ENCODE measurements at regions not wholly inside any gene's neighbourhood (a gene's known extent, or its start where the extent isn't known, plus 50 kb on each side); places are given as distances from the start of the nearest gene placed in this dataset.

DNA sequence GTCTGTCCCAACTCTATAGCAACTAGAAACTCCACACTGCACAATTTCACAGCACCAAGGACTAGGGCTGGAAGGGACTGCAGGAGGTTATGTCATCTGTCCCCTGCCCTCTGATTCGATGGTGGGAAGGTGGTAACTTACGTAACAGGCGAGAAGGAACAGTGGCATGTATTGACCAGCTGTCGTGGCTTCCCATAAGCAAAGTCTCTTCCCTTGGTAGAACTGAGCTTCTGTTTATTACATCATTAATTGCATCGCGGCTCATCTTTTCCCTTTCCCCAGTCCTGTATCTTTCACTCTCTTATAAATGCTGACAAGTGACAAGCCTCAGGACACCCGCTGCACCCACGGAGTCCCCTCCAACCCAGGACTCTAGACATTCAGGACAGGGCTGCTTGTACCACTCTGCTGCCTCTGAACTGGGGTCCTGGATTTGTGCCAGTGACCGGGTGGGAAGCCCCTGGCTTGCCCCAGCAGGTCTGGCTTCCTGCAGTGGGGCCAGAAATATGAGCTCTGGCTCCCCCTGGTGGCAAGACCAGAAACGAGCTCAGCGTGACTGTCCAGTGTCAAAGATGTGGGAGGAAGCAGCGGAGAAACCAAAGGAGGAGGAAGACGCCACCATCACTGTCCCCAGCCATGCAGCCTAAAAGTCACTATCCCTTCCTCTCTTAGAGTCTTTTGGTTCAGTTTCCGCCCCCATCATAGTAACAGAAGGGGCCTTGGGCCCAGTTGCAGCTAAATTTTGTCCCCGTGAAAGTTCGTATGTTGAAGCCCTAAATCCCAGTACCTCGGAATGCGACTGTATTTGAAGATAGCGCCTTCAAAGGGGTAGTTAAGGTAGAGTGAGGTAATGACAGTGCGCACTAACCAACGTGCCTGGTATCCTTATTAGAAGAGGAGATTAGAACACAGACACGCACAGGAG is 84.5 kb downstream of the ISX start:
- H3K4me3 ChIP-seq = no peak overlapping the region
- H3K27me3 ChIP-seq (replicated peaks; ENCODE audit: insufficient read depth) = no peaks in the 10 kb centered on the region
- DNase-seq (ENCODE audit: low spot score) = no peak
- no peaks in the 10 kb centered on the region for H3K4me1 ChIP-seq (ENCODE audit: control insufficient read depth in 1 of 2, low read depth in 2 of 2)
- no peaks in the 10 kb centered on the region for H3K36me3 ChIP-seq
- H3K27ac ChIP-seq = no peak overlapping the region
- no peaks in the 10 kb centered on the region for H3K9me3 ChIP-seq
- no peak for ATAC-seq (ENCODE audit: insufficient number of reproducible peaks, low FRiP score, low read depth)
- TF ChIP-seq, protein P1, sequence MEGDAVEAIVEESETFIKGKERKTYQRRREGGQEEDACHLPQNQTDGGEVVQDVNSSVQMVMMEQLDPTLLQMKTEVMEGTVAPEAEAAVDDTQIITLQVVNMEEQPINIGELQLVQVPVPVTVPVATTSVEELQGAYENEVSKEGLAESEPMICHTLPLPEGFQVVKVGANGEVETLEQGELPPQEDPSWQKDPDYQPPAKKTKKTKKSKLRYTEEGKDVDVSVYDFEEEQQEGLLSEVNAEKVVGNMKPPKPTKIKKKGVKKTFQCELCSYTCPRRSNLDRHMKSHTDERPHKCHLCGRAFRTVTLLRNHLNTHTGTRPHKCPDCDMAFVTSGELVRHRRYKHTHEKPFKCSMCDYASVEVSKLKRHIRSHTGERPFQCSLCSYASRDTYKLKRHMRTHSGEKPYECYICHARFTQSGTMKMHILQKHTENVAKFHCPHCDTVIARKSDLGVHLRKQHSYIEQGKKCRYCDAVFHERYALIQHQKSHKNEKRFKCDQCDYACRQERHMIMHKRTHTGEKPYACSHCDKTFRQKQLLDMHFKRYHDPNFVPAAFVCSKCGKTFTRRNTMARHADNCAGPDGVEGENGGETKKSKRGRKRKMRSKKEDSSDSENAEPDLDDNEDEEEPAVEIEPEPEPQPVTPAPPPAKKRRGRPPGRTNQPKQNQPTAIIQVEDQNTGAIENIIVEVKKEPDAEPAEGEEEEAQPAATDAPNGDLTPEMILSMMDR (IDR thresholded peaks at IDR 0.05) = peak; percentile 36

- no peaks in the 10 kb centered on the region for H3K9me3 ChIP-seq
- no peak overlapping the region for H3K27ac ChIP-seq
- ATAC-seq (ENCODE audit: insufficient number of reproducible peaks, low FRiP score, low read depth) (no peak), DNase-seq (ENCODE audit: low spot score) (no peak)
- no peaks in the 10 kb centered on the region for H3K36me3 ChIP-seq
- no peaks in the 10 kb centered on the region for H3K27me3 ChIP-seq (replicated peaks; ENCODE audit: insufficient read depth)
- no peak overlapping the region for H3K4me3 ChIP-seq
- H3K4me1 ChIP-seq (ENCODE audit: control insufficient read depth in 1 of 2, low read depth in 2 of 2) = no peaks in the 10 kb centered on the region
- TF ChIP-seq, protein P1 (IDR thresholded peaks at IDR 0.05) = no peak
Observed at GRCh38 chr22:35152316-35152715, 86.4 kb downstream of the ISX start.

GRCh38 chr22:35154937-35155387 is 89.0 kb downstream of the ISX start:
- H3K27me3 ChIP-seq (replicated peaks; ENCODE audit: insufficient read depth) = no peaks in the 10 kb centered on the region
- ATAC-seq (ENCODE audit: insufficient number of reproducible peaks, low FRiP score, low read depth) (no peak), DNase-seq (ENCODE audit: low spot score) (no peak)
- no peak overlapping the region for H3K27ac ChIP-seq
- H3K36me3 ChIP-seq = no peaks in the 10 kb centered on the region
- H3K4me1 ChIP-seq (ENCODE audit: control insufficient read depth in 1 of 2, low read depth in 2 of 2) = no peaks in the 10 kb centered on the region
- TF ChIP-seq, protein P1 (IDR thresholded peaks at IDR 0.05) = peak; percentile 30
- H3K9me3 ChIP-seq = no peaks in the 10 kb centered on the region
- H3K4me3 ChIP-seq = no peak overlapping the region

DNA sequence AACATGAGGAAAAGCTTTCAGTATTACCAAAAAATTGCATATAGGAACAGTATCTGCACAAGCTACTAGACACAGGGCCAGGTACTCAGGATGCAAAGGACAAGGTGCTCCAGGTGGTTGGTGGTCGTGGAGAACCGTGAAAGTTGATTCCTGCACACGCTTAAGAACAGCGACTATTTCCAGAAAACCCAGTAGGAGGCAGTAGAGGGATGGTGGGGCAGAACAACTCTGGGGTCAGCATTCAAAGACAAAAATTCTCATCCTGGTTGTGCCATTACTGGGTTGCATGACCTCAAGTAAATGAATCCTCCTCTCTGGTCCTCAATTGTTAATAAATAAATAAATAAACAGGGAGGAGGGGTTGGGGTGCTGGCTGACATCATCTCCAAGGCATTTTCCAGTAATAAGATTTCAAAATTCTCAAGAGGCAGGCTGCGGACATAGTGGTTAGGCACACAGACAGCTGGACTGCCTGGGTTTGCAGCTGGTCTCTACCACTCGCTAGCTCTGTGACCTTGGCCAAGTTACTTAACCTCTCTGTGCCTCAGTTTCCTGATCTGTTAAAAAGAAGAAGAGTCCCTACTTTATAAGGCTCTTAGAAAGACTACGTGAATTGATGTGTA is 89.6 kb downstream of the ISX start:
- Histone ChIP-seq H3K27me3 (replicated peaks; ENCODE audit: insufficient read depth) (no peaks in the 10 kb centered on the region), H3K27ac (no peak overlapping the region), H3K4me1 (ENCODE audit: control insufficient read depth in 1 of 2, low read depth in 2 of 2) (no peaks in the 10 kb centered on the region), H3K36me3 (no peaks in the 10 kb centered on the region), H3K4me3 (no peak overlapping the region), H3K9me3 (no peaks in the 10 kb centered on the region)
- TF ChIP-seq, protein P1 (IDR thresholded peaks at IDR 0.05) = no peak
- ATAC-seq (ENCODE audit: insufficient number of reproducible peaks, low FRiP score, low read depth) = no peak
- no peak for DNase-seq (ENCODE audit: low spot score)

DNA sequence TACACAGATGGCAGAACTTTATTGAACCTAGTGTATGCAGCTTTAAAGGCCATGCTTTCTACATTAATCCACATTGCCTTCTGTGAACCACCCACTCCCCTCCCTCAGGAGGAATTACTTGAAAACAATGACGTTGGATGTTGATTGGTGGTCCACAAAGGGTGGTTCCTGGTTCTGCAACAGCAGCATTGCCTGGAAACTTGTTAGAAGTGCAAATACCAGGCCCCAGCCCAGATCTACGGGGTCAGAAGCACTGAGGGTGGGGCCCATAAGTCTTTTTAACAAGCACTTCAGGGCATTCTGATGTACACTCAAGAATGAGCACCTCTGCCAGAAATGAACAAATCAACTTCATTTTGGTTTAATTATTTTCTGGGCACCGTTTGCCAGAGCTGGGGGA is 91.0 kb downstream of the ISX start:
- TF ChIP-seq, protein P1 (IDR thresholded peaks at IDR 0.05) = no peak
- Histone ChIP-seq H3K4me3 (no peak overlapping the region), H3K27me3 (replicated peaks; ENCODE audit: insufficient read depth) (no peaks in the 10 kb centered on the region), H3K9me3 (no peaks in the 10 kb centered on the region), H3K27ac (no peak overlapping the region), H3K4me1 (ENCODE audit: control insufficient read depth in 1 of 2, low read depth in 2 of 2) (no peaks in the 10 kb centered on the region), H3K36me3 (no peaks in the 10 kb centered on the region)
- DNase-seq (ENCODE audit: low spot score) = no peak
- no peak for ATAC-seq (ENCODE audit: insufficient number of reproducible peaks, low FRiP score, low read depth)

Measured in thoracic aorta (tissue), 2 donors.